ENCODE measurements at regions not wholly inside any gene's neighbourhood (a gene's known extent, or its start where the extent isn't known, plus 50 kb on each side); places are given as distances from the start of the nearest gene placed in this dataset.

DNA sequence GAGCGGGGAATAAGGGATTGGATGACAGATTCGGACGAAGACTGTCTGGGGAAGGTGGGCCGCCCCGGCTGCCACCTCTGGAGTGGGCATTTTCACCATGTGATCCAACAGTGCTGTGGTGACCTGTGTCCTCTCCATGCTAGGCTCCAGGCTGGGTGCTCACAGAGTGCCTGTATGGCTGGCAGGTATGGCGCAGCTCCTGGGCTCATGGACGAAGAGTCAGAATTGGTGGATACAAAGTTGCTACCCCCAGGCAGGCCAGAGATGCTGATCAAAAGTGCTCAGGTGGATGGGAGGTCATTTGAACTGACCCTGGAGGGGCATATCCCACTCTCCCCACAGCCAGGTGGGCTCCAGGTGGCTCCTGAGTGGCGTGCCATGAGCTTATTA is 111.3 kb upstream of the UQCRFS1 start:
- DNase-seq = no peak

DNA sequence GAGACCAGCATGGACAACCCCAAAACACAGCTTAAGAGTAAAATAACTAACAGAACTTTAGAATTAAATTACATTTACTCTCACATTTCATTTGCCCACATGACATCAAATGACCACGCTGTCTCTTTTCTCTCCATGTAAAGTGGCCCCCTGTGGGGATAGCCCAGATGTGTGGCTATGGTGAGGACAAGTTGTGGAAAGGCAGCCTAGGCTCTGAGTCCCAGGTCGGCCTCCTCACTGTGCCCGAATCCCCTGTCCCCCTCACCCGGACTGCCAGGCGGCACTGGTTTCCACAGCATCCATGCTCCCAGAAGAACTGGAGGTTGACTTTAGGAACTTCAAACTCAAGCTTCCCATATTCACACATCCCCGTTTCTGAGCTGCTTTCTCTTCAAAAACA is 111.8 kb upstream of the UQCRFS1 start:
- no peak for DNase-seq

DNA sequence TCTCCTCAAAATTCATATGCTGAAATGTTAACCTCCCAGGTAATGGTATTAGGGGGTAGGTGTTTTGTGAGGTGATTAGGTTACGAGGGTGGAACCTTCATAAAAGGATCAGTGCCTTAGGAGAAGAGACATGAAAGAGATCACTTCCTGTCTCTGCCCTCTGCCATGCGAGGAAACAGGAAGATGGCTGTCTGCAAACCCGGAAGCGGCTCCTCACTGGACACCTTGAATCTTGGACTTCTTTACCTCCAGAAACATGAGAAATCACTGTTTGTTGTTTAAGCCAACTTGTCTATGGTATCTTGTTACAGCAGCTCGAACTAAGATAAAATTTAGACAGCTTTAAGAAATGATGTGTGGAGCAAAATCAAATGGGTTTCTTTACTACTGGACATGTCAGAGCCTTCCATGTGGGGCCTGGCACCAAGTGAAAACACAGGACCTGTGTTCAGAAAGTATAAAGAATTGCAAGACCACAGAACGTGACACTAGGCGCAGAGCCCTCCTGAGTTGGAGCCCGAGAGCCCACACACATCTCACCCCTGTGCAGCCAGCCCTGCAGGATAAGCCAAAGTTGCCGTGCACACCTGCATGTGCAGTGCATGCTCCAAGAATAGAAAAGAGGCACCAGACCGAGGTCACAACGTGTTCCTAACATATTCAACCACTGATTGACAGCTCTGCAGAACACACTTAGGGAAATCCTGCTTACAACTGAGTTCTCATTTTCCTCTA is 112.5 kb upstream of the UQCRFS1 start:
- no peak for DNase-seq

DNA sequence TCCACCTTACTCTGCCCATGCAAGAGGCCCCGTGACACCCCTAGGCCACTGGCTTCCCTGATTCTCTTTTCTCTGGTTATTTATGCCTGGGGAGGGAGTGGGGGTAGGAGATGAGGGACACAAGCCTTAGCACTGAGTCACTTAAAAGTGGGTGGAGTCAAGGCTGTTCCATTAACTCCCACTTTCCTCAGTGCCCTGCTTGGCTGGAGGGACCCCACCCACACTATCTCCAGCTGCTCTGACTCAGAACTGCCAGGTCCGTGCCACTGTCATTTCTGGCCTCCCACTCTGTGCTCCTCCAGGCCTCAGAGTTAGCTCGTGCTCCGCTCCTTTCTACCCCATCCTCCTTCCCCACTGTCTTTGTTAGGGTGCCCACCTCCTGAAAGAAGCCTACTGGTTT is 113.4 kb upstream of the UQCRFS1 start:
- DNase-seq = no peak

DNA sequence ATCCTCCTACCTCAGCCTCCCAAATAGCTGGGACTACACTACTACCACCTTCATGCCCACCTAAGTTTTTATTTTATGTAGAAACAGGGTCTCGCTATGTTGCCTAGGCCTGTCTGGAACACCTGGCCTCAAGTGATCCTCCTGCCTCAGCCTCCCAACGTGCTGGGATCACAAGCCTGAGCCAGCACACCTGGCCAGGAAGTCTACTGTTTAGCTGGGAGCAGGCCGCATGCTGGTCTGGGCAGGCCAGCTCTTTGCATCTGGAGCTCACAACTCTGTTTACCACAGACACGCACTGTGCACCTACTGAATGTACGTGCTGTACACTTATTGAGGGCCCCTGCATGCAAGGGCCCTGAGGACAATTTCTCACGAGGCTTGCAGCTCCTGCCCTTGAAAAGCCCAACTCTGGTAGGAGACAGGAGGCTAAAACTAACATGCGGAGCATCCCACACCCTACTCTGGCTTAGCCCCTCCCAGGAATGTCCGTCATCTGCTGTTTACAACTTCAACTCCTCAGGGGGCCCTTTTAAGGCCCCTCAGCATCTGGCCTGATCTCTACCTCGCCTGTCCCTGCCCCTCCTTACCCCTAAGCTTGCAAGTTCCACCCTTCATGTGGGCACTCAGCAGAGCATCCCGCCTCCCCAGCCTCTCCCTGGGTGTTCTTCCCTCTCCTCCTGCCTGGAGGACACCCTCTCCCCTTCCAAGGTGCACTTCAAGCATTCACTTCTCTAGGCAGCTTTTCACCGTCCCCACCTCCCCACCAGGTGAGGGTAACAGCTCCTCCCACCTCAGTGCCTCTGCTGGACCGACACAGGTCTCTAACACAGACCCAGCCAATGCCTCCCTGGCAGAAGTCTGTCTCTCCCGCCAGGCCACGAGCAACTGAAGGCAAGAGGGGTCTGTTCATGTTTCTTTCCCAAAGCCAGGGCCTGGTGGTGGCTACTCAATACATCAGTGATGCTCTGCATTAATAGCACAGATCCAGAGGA is 114.2 kb upstream of the UQCRFS1 start:
- no peak for DNase-seq

DNA sequence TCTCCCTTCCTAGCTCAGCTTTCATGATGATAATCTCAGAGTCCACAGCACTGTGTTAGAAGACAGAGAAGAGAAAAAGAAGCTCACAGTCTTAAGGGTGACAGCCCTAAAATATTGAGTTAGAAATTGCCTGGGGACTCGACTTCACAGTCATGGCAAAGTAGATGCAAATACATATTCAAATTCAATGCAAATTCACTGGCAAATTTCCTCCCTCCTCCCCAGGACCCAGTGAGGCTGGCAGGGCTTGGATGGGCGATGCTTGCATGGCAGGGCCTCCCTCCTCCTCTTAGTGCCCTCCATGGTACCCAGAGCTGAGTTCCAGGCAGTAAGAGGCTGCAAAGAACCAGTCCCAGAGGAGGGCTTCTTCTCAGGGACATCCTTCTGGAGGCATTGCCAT is 115.6 kb upstream of the UQCRFS1 start:
- DNase-seq = no peak

DNA sequence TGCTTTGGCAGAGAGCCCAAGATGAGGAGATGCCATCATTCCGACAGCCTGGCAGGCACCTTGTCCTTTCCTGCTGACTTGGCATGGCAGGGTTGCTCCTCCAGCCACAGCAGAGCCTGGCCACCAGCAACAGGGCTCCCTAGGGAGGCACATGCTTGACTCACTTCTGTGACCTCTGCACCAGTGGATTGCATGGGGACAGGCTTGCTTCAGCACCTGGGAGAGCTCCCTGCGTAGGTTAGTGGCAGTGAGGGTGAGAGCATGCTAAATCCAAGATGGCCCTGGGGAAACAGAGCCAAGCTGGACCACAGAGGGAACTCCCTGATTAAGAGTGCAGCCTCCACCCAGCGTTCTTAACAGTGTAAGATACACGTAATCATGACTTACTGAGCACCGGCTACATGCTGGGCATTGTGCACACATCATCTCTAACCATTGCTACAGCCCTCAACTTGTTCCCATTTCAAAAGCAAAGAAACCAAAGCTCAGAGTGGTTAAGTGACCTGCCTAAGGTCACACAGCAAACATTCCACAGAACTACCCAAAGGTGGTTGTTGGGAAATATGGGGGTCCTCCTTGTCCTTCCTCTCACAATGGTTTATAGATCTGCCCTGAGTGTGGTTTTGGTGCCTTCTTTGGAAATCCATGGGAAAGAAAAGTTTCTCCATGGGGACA is 116.6 kb upstream of the UQCRFS1 start:
- no peak for DNase-seq

DNA sequence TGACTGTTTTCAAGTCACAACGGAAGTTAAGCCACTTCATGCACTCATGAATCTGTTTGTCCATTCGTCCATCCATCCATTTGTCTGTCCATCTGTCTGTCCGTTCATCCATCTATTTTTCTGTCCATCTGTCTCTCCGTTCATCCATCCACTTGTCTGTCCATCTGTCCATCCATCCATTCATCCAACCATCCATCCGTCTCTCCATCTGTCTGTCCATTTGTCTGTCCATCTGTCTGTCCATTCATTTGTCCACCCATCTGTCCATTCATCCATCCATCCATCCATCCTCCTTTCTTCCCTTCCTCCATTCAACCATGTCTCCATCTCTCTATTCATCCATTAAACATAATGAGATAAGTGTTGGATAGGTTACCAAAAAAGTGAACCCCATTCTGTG is 123.5 kb upstream of the UQCRFS1 start:
- DNase-seq = no peak

DNA sequence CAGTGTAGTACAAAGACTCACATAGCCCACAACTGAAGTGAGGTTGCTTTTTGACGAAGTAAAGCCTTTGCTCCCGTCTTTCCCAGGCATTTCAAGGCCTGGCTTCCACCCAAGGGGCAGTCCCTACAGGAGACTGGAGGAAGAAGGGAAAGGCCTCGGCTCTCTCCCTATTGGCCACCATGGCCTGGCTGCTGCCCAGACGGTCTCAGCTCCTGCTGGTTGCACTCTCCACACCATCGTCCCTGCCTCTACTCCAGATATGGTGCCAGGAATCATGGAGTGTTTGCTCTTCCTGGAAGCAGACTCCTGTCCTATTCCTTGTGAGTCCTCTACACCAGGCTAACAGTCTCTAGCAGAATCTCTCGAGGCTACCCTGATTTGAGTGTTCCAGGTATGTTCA is 124.1 kb upstream of the UQCRFS1 start:
- no peak for DNase-seq

DNA sequence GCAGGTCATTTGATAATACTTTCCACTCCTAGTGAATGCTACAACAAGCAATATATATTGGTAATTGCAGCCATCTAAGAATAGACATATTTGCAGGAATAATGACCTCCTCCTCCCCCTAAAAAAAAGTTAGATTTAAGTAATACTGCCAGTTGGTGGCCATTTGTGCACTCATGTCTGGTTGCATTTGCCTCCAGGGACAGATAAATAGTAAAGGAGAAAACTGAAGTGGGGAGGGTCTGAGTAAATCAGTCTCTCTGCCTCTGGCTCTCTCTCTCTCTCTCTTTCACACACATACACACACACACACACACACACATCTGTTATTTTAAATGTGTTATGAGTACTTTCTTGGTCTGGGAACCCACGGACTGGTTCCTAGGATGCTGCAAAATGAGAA is 125.5 kb upstream of the UQCRFS1 start:
- DNase-seq = no peak

DNA sequence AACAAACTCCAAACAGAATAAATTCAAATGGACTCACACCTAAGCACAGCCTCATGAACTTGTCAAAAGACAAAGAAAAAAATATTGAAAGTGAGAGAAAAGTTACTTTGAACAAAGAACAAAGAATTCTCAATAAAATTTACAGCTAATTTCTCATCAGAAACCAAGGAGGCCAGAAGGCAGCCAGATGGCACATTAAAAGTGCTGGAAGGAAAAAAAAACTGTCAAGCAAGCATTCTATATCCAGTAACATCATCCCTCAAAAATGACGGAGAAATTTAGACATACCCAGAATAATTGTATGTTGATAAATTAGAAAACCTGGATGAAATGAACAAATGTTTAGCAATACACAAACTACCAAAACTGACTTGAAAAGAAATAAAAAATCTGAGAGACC is 129.8 kb upstream of the UQCRFS1 start:
- DNase-seq = no peak

DNA sequence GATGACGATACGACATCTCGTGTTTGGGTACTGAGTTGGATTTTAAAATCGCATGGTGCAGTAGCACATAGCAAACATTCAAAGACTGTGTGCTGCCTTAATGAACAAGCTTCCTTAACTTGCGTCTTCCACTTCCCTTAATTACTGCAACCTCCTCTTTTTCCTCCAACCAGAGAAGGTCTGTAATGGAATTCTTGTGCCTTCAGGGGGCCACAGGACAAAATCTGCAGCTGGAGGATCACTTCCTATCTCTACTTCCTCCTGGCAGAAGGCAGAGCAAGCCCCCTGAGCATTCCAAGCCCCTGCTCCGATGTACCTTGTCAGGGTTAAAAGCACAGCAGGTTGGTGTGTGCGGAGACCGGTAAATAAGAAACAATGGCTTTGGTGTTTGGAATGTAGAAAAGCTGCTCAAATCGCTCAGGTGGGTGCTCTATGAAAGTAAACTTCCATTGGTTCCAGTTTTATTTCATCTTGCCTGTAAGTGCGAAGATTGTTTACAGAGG is 151.3 kb upstream of the UQCRFS1 start:
- DNase-seq = no peak

DNA sequence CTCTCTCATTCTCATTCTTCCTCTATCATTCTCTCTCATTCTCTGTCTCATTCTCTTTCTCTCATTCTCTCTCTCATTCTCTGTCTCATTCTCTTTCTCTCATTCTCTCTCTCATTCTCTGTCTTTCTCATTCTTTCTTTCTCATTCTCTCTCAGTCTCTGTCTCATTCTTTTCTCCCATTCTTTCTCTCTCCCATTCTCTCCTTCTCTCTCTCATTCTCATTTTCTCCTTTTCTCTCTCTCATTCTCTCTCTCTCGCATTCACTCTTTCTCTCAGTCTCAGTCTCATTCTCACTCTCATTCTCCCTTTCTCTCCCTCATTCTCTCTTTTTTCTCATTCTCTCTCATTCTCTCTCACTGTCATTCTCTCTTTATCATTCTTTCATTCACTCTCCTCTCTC is 152.0 kb upstream of the UQCRFS1 start:
- DNase-seq = no peak

DNA sequence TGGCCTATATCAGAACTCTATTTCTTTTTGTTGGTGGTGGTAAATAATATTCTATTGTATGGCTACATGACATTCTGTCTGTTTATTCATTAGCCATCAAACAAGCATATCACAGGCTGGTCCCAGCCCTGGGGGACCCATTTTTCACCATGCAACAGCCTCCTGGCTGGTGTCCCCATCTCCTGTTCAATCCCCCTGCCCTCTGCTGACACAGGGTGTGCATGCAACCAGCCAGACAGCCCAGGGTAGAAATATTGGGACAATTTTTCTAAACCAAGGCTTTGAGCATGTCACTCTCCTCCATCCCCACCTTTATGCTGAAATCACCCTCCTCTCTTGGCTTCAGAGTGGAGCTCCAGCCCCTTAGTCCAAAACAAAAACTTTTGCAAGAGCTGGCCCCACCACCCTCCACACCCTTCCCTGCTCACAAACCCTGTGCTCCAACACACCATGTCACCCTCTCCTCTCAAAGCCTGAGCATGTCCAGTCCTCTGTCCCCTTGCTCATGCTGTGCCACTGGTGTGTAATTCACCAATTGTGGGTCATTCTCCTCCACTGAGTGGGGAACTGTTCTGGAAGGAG is 153.0 kb upstream of the UQCRFS1 start:
- no peak for DNase-seq

DNA sequence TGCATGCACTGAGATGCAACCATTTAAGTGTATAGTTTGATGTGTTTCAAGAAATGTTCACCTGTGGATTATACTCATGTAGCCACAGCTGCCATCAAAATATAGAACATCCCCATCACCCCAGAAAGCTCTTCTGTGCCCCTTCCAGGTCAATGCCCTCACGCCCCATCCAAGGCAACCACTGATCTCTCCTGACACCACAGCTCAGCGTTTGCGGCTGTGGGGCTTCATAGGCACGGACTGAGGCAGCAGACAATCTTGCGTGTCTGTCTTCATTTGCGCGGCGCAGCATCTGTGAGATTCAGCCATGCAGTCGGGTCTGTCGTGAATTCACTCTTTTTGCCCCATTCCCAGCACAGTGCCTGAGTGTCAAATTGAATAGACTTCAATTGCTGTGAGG is 153.8 kb upstream of the UQCRFS1 start:
- no peak for DNase-seq

DNA sequence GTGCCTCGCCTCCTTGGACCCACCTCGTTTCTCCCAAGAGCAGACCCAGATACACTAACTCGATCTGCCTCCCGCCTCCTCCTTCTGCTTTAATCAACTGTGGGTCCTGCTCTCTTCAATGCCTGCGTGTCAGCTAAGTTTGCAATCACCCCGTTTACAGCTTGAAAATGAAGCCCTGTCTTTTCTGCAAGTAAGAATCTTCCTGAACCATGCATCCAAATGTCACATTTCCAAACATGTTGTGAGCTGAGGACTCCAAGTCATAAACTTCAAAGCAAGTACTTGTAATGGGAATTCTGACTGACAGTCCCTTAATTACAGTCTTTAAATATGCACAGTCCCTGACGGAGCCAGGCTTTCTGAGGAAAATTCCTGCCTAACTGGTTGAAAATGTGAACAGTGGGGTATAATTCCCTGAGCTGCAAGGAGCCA is 154.9 kb upstream of the UQCRFS1 start:
- no peak for DNase-seq

DNA sequence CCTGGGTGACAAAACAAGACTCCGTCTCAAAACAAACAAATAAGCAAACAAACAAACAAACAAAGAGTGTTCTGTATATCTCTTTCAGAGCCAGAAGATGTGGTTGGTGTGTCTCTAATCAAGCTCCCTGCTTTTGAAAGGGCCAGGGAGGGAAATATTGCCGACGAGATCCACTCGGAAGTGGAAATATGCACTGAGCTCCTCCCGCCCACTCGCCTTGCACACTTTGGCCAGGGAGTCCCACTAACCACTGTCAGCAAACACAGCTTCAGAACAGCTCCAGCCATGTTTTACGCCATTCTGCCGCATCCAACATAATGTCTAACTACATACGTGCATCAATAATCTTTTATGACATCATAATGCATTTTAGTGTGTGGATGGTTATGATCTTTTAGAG is 155.5 kb upstream of the VSTM2B start:
- DNase-seq = no peak

DNA sequence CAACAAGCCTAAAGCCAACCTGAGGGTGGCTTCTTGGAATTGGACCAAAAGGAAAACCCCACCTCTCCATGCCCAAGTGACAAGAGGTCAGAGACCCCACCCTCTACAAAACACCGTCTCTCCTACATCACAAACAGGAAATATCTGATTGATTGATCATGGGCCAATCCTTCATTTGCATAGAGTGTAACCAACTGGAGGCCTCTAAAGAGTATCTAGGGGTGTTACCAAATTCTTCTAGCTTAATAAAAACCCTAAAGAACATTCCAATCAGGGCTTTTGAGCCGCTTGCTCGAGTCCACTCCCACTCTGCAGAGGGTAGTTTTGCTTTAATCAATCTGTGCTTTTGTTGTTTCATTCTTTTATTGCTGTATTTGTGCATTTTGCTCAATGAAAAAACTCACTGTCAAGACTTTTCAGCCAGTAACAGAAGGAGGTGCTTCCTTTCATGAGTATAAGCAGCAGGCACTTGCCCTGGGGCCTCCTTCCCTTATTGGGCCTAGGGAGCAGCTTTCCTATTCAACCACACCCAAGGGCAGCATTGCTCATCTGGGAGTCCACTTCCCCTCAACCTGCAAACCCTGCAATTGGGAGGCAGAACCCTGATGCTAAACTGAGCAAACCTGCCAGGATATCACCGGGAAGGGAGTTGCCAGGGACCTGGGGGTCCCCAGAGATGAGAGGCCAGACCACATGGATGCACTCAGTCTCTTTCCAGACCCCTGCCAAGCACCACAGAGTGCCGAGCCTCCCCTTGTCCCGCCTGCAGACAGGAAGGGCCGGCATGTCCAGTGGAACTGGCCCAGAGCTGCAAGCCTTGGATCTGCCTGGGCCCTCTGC is 154.3 kb upstream of the VSTM2B start:
- DNase-seq = no peak

DNA sequence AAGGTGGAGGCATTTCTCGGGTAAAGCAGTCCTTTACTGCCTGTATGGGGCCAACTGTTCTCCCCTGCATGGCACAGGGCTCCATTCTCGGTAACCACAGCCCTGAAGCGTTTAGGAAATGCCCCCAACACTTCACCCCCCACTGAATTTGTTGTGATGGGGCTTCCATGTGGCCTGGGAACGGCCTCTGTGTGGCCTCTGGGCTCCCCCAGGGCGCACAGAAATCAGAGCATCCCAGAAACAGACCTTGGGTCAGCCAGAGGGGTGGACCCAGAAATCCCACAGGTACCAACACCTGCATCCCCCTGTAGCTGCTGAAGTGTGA is 153.7 kb upstream of the VSTM2B start:
- DNase-seq = no peak

DNA sequence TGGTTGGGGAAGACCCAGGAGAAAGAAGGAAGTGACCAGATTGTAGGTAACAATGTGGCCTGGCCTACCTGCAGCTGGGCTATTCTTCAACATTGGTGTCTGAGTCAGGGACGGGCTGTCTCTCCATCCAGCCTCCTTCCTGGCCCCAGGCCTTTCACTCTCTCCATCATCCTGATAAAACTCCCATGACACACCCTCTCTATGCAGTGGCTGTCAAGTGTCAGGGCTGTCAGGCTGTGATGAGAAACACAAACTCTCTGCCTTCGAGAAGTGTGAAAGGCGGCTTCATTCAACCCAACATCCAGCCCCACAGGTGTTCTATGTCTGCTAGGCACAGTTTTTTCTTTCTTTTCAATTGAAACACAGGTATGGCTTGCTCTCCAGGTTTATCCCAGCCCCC is 153.3 kb upstream of the VSTM2B start:
- no peak for DNase-seq

DNA sequence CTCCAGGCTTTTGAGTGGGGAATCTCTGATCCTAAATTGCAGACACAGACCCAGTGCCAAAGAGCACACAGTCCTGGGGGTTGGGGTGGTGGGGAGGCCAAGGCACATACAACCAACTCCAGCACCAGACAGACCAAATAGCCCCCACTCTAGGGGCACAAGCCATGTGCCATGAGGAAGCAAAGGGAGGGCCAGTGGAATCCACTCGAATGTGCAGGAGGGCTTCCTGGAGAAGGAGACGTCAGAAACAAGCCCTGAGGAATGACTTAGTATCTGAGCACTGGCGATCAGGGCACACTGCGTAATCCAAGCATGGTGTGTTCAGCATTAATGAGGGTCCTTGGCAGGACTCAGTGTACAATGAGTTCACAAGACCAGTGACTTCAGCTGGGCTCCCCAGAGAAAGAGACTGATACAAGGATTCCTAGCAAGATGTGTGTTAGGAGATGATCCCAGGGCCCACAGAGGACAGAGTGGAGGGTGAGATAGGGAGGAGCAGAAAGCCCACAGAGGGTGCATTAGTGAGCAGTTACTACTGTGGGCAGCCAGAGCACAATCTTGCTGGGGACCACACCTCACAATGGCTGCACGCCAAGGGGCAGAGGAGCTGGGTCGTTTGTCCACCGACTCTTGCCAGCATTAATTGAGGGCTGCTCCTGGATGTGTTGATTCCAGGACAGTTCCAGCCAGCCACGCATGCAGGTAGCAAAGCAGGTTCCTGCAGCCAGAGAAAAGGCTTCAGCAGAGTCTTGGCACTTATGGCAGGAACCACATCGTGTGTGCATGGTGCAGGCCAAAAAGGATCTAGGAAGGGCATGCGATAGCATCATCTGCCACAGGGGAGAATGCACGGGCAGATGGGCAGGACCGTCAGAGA is 152.6 kb upstream of the VSTM2B start:
- no peak for DNase-seq
